HUES64 (cell line): ENCODE measurements at regions not wholly inside any gene's neighbourhood (a gene's known extent, or its start where the extent isn't known, plus 50 kb on each side); places are given as distances from the start of the nearest gene placed in this dataset.

ENCODE experiments used
- H3K27ac ChIP-seq: 2 replicates; pipeline ENCODE4 v1.7.0; 2013; ENCODE audit warnings: low read depth, low read length, inconsistent platforms
- H3K27me3 ChIP-seq: 2 replicates; pipeline ENCODE4 v1.6.1; 2013; ENCODE audit warnings: mild to moderate bottlenecking, low read length; ENCODE audit not compliant: insufficient read depth
- H3K36me3 ChIP-seq: 2 replicates; pipeline ENCODE4 v1.6.1; 2013; ENCODE audit warnings: mild to moderate bottlenecking, low read length; ENCODE audit not compliant: insufficient read depth
- H3K4me1 ChIP-seq: 2 replicates; pipeline ENCODE4 v1.6.1; 2013; ENCODE audit warnings: mild to moderate bottlenecking, low read length, moderate library complexity; ENCODE audit not compliant: insufficient read depth
- H3K4me3 ChIP-seq: 2 replicates; pipeline ENCODE4 v1.5.1; 2013; ENCODE audit warnings: mild to moderate bottlenecking, low read length, moderate library complexity
- H3K9ac ChIP-seq: 2 replicates; pipeline ENCODE4 v1.6.1; 2013; ENCODE audit warnings: mild to moderate bottlenecking, low read depth, low read length
- H3K9me3 ChIP-seq: 2 replicates; pipeline ENCODE4 v1.6.1; 2013; ENCODE audit warnings: low read depth, low read length; ENCODE audit not compliant: insufficient read depth
- WGBS: fragments of 150-250, 120-280 bp; methylation state at CpG from one replicate; pipeline ENCODE4 v1.1.7; 2013; ENCODE audit warnings: missing lambda C conversion rate; 5-methylcytosine and 5-hydroxymethylcytosine counted together

- Histone ChIP-seq H3K9ac (no peak overlapping the region), H3K27me3 (no peaks in the 10 kb centered on the region), H3K27ac (no peak overlapping the region), H3K4me1 (peaks cover 12% of the 10 kb centered on the region; the same call in 1 of the 2 replicates), H3K9me3 (no peaks in the 10 kb centered on the region), H3K4me3 (no peak overlapping the region), H3K36me3 (no peaks in the 10 kb centered on the region)
- 96% methylated on average over 5 of the region's 6 CpGs for WGBS
These were observed 193.4 kb upstream of the STEAP4 start for GRCh38 chr7:88500131-88500530.

GRCh38 chr7:88495881-88496725, 189.4 kb upstream of the STEAP4 start:
- peaks cover 15% of the 10 kb centered on the region; the same call in 1 of the 2 replicates for H3K4me1 ChIP-seq
- H3K9ac ChIP-seq, result no peak overlapping the region
- H3K27me3 ChIP-seq, result no peaks in the 10 kb centered on the region
- 74% methylated on average over 6 of the region's 8 CpGs for WGBS
- no peak overlapping the region for H3K27ac ChIP-seq
- no peaks in the 10 kb centered on the region for H3K9me3 ChIP-seq
- H3K36me3 ChIP-seq, result no peaks in the 10 kb centered on the region
- H3K4me3 ChIP-seq, result no peak overlapping the region

GRCh38 chr7:88492153-88492552, 185.5 kb upstream of the STEAP4 start:
- peaks cover 20% of the 10 kb centered on the region; the same call in 1 of the 2 replicates for H3K4me1 ChIP-seq
- no peak overlapping the region for H3K9ac ChIP-seq
- no peak overlapping the region for H3K4me3 ChIP-seq
- no peaks in the 10 kb centered on the region for H3K9me3 ChIP-seq
- no peaks in the 10 kb centered on the region for H3K27me3 ChIP-seq
- H3K36me3 ChIP-seq, result no peaks in the 10 kb centered on the region
- H3K27ac ChIP-seq, result no peak overlapping the region

- 87% methylated on average over 3 of the region's 3 CpGs for WGBS
- H3K27me3 ChIP-seq, result no peaks in the 10 kb centered on the region
- no peak overlapping the region for H3K4me3 ChIP-seq
- H3K9me3 ChIP-seq, result no peaks in the 10 kb centered on the region
- no peak overlapping the region for H3K9ac ChIP-seq
- no peak overlapping the region for H3K27ac ChIP-seq
- H3K36me3 ChIP-seq, result no peaks in the 10 kb centered on the region
- H3K4me1 ChIP-seq, result peaks cover 15% of the 10 kb centered on the region; the same call in 1 of the 2 replicates
These were observed 184.2 kb upstream of the STEAP4 start for GRCh38 chr7:88490874-88491273.

GRCh38 chr7:88490161-88490560, 183.5 kb upstream of the STEAP4 start:
- Histone ChIP-seq H3K36me3 (no peaks in the 10 kb centered on the region), H3K27ac (no peak overlapping the region), H3K4me1 (peaks cover 8% of the 10 kb centered on the region; the same call in 1 of the 2 replicates), H3K27me3 (no peaks in the 10 kb centered on the region), H3K9me3 (no peaks in the 10 kb centered on the region), H3K4me3 (no peak overlapping the region), H3K9ac (no peak overlapping the region)
- 92% methylated on average over 5 of the region's 5 CpGs for WGBS

GRCh38 chr7:88485821-88486220, 179.1 kb upstream of the STEAP4 start:
- WGBS, result 64% methylated on average over 2 of the region's 2 CpGs
- no peak overlapping the region for H3K27ac ChIP-seq
- no peak overlapping the region for H3K9ac ChIP-seq
- H3K4me1 ChIP-seq, result peaks cover 2% of the 10 kb centered on the region; the same call in 1 of the 2 replicates
- H3K4me3 ChIP-seq, result no peak overlapping the region
- H3K27me3 ChIP-seq, result no peaks in the 10 kb centered on the region
- H3K9me3 ChIP-seq, result no peaks in the 10 kb centered on the region
- H3K36me3 ChIP-seq, result no peaks in the 10 kb centered on the region

GRCh38 chr7:88484551-88484950, 177.9 kb upstream of the STEAP4 start:
- H3K36me3 ChIP-seq, result no peaks in the 10 kb centered on the region
- no peak overlapping the region for H3K27ac ChIP-seq
- no peak overlapping the region for H3K4me3 ChIP-seq
- H3K4me1 ChIP-seq, result no peaks in the 10 kb centered on the region
- 92% methylated on average over 3 of the region's 3 CpGs for WGBS
- no peak overlapping the region for H3K9ac ChIP-seq
- no peaks in the 10 kb centered on the region for H3K27me3 ChIP-seq
- no peaks in the 10 kb centered on the region for H3K9me3 ChIP-seq

- H3K9me3 ChIP-seq, result no peaks in the 10 kb centered on the region
- no peak overlapping the region for H3K27ac ChIP-seq
- H3K4me1 ChIP-seq, result no peaks in the 10 kb centered on the region
- H3K4me3 ChIP-seq, result no peak overlapping the region
- H3K27me3 ChIP-seq, result no peaks in the 10 kb centered on the region
- H3K9ac ChIP-seq, result no peak overlapping the region
- no peaks in the 10 kb centered on the region for H3K36me3 ChIP-seq
These were observed 174.2 kb upstream of the STEAP4 start for GRCh38 chr7:88480896-88481295.

- Histone ChIP-seq H3K36me3 (no peaks in the 10 kb centered on the region), H3K27ac (no peak overlapping the region), H3K4me3 (no peak overlapping the region), H3K4me1 (no peaks in the 10 kb centered on the region), H3K27me3 (no peaks in the 10 kb centered on the region), H3K9me3 (no peaks in the 10 kb centered on the region), H3K9ac (no peak overlapping the region)
- 76% methylated on average over 3 of the region's 4 CpGs for WGBS
These were observed 173.6 kb upstream of the STEAP4 start for GRCh38 chr7:88480271-88480670.

- no peak overlapping the region for H3K9ac ChIP-seq
- no peaks in the 10 kb centered on the region for H3K36me3 ChIP-seq
- H3K27me3 ChIP-seq, result no peaks in the 10 kb centered on the region
- H3K4me3 ChIP-seq, result no peak overlapping the region
- no peaks in the 10 kb centered on the region for H3K9me3 ChIP-seq
- H3K27ac ChIP-seq, result no peak overlapping the region
- H3K4me1 ChIP-seq, result no peaks in the 10 kb centered on the region
These were observed 171.3 kb upstream of the STEAP4 start for GRCh38 chr7:88477976-88478375.

- H3K36me3 ChIP-seq, result no peaks in the 10 kb centered on the region
- H3K27ac ChIP-seq, result no peak overlapping the region
- no peaks in the 10 kb centered on the region for H3K9me3 ChIP-seq
- H3K27me3 ChIP-seq, result no peaks in the 10 kb centered on the region
- no peaks in the 10 kb centered on the region for H3K4me1 ChIP-seq
- WGBS, result 92% methylated on average over 4 of the region's 4 CpGs
- H3K4me3 ChIP-seq, result no peak overlapping the region
- H3K9ac ChIP-seq, result no peak overlapping the region
These were observed 158.9 kb upstream of the STEAP4 start for GRCh38 chr7:88465600-88465999.

GRCh38 chr7:88462799-88463198, 156.1 kb upstream of the STEAP4 start:
- H3K4me3 ChIP-seq, result no peak overlapping the region
- H3K9ac ChIP-seq, result no peak overlapping the region
- no peak overlapping the region for H3K27ac ChIP-seq
- no peaks in the 10 kb centered on the region for H3K27me3 ChIP-seq
- H3K4me1 ChIP-seq, result no peaks in the 10 kb centered on the region
- H3K36me3 ChIP-seq, result no peaks in the 10 kb centered on the region
- no peaks in the 10 kb centered on the region for H3K9me3 ChIP-seq
